C4-2B (cell line): ENCODE measurements at regions not wholly inside any gene's neighbourhood (a gene's known extent, or its start where the extent isn't known, plus 50 kb on each side); places are given as distances from the start of the nearest gene placed in this dataset.
"Not testable (repeated sequence)": the region's sequence is repeated elsewhere in the genome, so short reads cannot be mapped to it uniquely, and the experiment has no call there.

Experiments used
- ZFX ChIP-seq: fragments of 450-650 bp; IDR thresholded peaks from 2 replicates; pipeline ENCODE4 v1.6.1; 2017
- TF ChIP-seq, protein P1 (sequence below): fragments of 450-650 bp; conservative IDR thresholded peaks from 2 replicates; pipeline ENCODE4 v1.5.1; 2017; ENCODE audit warnings: mild to moderate bottlenecking

DNA sequence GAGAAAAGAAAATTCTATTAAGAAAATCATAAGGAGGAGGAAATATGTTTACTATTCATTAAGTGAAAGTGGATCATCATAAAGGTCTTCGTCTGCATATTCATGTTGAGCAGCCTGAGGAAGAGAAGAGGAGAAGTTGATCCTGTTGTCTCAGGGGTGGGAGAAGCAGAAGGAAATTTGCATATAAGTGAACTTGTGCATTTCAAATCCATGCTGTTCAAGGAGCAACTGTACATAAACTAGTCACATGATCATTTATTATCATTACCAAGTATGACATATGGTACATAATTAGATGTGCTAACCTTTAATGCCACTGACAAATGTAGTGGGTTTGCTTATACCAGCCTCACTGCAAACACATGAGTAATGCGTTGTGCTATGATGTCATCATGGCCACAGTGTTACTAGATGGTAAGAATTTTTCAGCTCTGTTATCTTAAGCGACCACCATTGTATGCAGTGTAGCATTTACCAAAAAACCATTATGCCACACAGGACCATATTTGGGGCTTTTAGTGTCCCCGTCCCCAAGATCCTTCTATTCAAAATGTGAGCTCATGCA is 976.9 kb downstream of the TUBA3C start:
- TF ChIP-seq, protein P1, sequence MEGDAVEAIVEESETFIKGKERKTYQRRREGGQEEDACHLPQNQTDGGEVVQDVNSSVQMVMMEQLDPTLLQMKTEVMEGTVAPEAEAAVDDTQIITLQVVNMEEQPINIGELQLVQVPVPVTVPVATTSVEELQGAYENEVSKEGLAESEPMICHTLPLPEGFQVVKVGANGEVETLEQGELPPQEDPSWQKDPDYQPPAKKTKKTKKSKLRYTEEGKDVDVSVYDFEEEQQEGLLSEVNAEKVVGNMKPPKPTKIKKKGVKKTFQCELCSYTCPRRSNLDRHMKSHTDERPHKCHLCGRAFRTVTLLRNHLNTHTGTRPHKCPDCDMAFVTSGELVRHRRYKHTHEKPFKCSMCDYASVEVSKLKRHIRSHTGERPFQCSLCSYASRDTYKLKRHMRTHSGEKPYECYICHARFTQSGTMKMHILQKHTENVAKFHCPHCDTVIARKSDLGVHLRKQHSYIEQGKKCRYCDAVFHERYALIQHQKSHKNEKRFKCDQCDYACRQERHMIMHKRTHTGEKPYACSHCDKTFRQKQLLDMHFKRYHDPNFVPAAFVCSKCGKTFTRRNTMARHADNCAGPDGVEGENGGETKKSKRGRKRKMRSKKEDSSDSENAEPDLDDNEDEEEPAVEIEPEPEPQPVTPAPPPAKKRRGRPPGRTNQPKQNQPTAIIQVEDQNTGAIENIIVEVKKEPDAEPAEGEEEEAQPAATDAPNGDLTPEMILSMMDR: not testable (repeated sequence)
- not testable (repeated sequence) for TF ChIP-seq ZFX
